Suprapubic skin (tissue), 4 donors: ENCODE measurements at regions not wholly inside any gene's neighbourhood (a gene's known extent, or its start where the extent isn't known, plus 50 kb on each side); places are given as distances from the start of the nearest gene placed in this dataset.

Source experiments
- EP300 ChIP-seq: sonication (generic); formaldehyde crosslinking; IDR thresholded peaks from one replicate; pipeline ENCODE4 v1.6.1; 2017; ENCODE audit warnings: antibody characterized with exemption
- POLR2A ChIP-seq, 2 donors: fragments of 450-650 bp; IDR thresholded peaks; one replicate each; pipeline ENCODE4 v1.6.1; 2017; ENCODE audit warnings: antibody characterized with exemption in 2 of 2, mild to moderate bottlenecking in 2 of 2, moderate library complexity in 2 of 2
- POLR2AphosphoS5 ChIP-seq, 3 donors: sonication (generic); formaldehyde crosslinking; IDR thresholded peaks; one replicate each; pipeline ENCODE4 v1.6.1; 2017; ENCODE audit warnings: antibody characterized with exemption in 3 of 3
- TF ChIP-seq, protein P1 (sequence below), 2 donors: fragments of 200-600 bp in 1 of 2; fragments of 450-650 bp in 1 of 2; sonication (generic) in 1 of 2; IDR thresholded peaks; one replicate each; pipeline ENCODE4 v1.5.1; 2016 to 2019; ENCODE audit warnings: antibody characterized with exemption in 2 of 2, mild to moderate bottlenecking in 1 of 2, moderate library complexity in 1 of 2

DNA sequence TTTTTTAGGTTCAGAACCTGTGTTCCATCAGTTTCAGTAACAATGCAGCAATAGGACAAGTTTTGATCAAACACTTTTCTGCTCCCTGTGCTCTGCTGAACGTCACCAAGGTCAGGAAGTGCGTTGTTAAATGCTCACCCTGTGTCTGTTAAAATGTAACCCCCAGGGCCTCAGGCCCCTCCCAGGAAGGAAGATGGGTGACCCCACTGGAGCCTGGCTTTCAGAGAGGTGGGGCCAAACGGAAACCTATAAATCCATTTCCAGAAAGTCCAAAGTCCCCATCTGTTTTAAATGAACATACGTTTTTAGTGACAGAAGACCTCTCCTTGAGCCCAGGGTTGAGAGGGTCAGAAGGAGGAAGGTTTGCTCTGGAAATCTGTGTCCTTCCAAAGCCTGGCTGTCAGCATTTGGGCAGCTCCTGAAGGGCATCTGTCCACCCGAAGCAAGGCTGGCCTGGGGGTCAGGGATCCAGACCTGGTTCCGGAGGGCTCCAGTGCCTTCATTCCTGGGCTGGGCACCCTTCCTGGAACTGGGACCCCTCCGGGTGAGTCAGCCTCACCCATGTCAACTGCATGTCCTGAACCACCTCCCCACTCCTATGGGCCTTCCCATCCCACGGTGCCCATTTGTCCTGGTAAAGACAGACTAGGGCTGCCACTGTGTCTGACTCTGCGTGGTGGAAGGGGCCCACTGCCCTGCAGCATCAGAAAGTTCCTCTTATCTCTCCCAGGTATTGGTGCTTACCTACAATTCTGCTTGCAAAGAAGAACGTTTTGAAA lies 117.4 kb upstream of the COPS8 start:
- TF ChIP-seq, protein P1, sequence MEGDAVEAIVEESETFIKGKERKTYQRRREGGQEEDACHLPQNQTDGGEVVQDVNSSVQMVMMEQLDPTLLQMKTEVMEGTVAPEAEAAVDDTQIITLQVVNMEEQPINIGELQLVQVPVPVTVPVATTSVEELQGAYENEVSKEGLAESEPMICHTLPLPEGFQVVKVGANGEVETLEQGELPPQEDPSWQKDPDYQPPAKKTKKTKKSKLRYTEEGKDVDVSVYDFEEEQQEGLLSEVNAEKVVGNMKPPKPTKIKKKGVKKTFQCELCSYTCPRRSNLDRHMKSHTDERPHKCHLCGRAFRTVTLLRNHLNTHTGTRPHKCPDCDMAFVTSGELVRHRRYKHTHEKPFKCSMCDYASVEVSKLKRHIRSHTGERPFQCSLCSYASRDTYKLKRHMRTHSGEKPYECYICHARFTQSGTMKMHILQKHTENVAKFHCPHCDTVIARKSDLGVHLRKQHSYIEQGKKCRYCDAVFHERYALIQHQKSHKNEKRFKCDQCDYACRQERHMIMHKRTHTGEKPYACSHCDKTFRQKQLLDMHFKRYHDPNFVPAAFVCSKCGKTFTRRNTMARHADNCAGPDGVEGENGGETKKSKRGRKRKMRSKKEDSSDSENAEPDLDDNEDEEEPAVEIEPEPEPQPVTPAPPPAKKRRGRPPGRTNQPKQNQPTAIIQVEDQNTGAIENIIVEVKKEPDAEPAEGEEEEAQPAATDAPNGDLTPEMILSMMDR (IDR thresholded peaks at IDR 0.05): no peak
- TF ChIP-seq POLR2AphosphoS5 (IDR thresholded peaks at IDR 0.05) (no peak), POLR2A (IDR thresholded peaks at IDR 0.05) (no peak), EP300 (no peak)
